Fibroblast of lung (primary cell): ENCODE measurements at regions not wholly inside any gene's neighbourhood (a gene's known extent, or its start where the extent isn't known, plus 50 kb on each side); places are given as distances from the start of the nearest gene placed in this dataset.

ENCODE experiments used
- DNase-seq, 2 donors: peaks; one replicate each; pipeline versions ENCODE4 v3.0.0 to v3.0.0-alpha.2; 2010; ENCODE audit warnings: low read depth in 2 of 2
- H2AFZ ChIP-seq: 2 replicates; pipeline ENCODE4 v1.5.1; 2012; ENCODE audit warnings: low read length, control low read depth, inconsistent platforms
- H3K27ac ChIP-seq: 2 replicates; pipeline ENCODE4 v1.5.1; 2011; ENCODE audit warnings: low read length, control low read depth; ENCODE audit not compliant: insufficient read depth
- H3K27me3 ChIP-seq: 2 replicates; pipeline ENCODE4 v1.5.1; 2011; ENCODE audit warnings: mild to moderate bottlenecking, low read length; ENCODE audit not compliant: control insufficient read depth, insufficient read depth
- H3K36me3 ChIP-seq: 2 replicates; pipeline ENCODE4 v1.5.1; 2011; ENCODE audit warnings: low read length; ENCODE audit not compliant: control insufficient read depth, insufficient read depth
- H3K4me1 ChIP-seq: 2 replicates; pipeline ENCODE4 v1.5.1; 2011; ENCODE audit warnings: low read length; ENCODE audit not compliant: control insufficient read depth, insufficient read depth; ENCODE audit errors: extremely low read depth
- H3K4me2 ChIP-seq: 2 replicates; pipeline ENCODE4 v1.5.1; 2011; ENCODE audit warnings: low read length, control low read depth; ENCODE audit not compliant: insufficient read depth; ENCODE audit errors: extremely low read depth
- H3K4me3 ChIP-seq, 4 experiments: fragments of 200-600 bp in 1 of 4; sonication (generic) in 1 of 4; replicated peaks in 1 of 4; 2 replicates each; pipeline ENCODE4 v1.5.1; 2011 to 2016; ENCODE audit warnings: low read length in 4 of 4, low read depth in 3 of 4, mild to moderate bottlenecking in 3 of 4, control low read depth in 2 of 4, inconsistent platforms in 1 of 4, mixed read lengths in 1 of 4; ENCODE audit not compliant: insufficient read depth in 1 of 4; ENCODE audit errors: control extremely low read depth in 1 of 4
- H3K79me2 ChIP-seq: 2 replicates; pipeline ENCODE4 v1.5.1; 2012; ENCODE audit warnings: mild to moderate bottlenecking, low read length, inconsistent platforms; ENCODE audit not compliant: control insufficient read depth, insufficient read depth
- H3K9ac ChIP-seq: 2 replicates; pipeline ENCODE4 v1.5.1; 2011; ENCODE audit warnings: mild to moderate bottlenecking, low read length, control low read depth; ENCODE audit not compliant: insufficient read depth
- H3K9me3 ChIP-seq: 2 replicates; pipeline ENCODE4 v1.5.1; 2012; ENCODE audit warnings: low read depth, low read length; ENCODE audit not compliant: control insufficient read depth, insufficient read depth
- H4K20me1 ChIP-seq: 2 replicates; pipeline ENCODE4 v1.5.1; 2011; ENCODE audit warnings: low read length; ENCODE audit not compliant: control insufficient read depth, insufficient read depth; ENCODE audit errors: extremely low read depth
- EZH2 ChIP-seq: IDR thresholded peaks from 2 replicates; pipeline ENCODE4 v1.5.1; 2012; ENCODE audit warnings: low read length, control low read depth, mild to moderate bottlenecking; ENCODE audit errors: missing control alignments
- TF ChIP-seq, protein P1 (sequence below), 2 donors: IDR thresholded peaks in 1 of 2; conservative IDR thresholded peaks in 1 of 2; 1 replicate in 1 of 2; 2 replicates in 1 of 2; pipeline ENCODE4 v1.5.1; 2011 to 2012; ENCODE audit warnings: low read length in 2 of 2, control low read depth in 1 of 2, inconsistent platforms in 1 of 2, low read depth in 1 of 2, mild to moderate bottlenecking in 1 of 2

DNA sequence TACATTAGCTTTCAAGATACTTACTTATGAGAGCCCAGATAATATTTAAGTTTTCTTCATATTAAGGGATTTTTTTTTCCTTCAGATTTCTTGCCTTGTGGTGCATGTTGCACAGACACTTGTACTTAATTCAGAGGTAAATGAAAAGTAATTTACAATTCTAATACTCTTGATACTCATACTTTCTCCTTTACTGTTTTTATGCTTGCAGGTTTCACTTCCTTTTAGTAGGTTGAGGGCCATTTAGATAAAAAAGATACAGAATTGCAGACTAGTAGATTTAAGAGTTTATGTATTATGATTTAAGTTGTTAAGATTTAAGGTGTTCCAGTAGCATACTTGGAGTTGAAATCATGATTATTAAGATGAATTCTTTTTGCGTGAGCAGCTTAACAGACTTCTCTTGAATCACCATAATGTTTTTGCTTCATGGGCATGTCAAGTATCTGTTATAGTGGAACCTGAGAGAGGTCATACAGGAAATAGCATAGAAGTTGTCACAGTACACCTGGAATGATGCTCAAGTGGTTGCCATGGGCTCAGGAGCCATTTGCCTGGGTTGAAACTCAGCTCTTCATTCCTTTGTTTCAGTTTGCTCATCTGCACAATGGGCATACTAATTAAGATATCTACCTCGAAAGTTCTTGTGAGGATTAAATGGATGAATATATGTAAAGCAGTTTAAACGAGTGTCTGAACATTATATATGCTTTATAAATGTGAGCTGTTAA is 174.8 kb upstream of the PRPS1L1 start:
- no peak for DNase-seq
- H3K79me2 ChIP-seq, result no peaks in the 10 kb centered on the region

DNA sequence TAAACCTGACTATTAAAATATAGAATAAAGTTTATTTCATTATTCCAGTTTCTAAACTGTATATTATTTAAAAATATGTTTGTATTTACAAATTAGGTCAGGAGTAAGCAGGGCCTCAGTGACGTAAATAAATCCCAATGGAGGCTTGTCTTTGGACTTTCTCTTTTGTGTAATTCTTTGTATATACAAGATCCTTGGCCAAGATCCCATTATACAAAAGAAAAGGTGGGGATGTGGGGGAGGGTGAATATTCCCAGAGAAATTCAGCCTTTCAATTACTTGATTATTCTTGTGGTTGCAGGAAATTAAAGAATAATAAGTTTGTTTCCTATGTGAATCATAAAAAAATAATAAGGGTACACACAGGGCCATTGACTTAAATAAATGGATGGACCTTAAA is 178.7 kb upstream of the PRPS1L1 start:
- no peak overlapping the region for H2AFZ ChIP-seq
- H3K4me3 ChIP-seq, result no peak overlapping the region
- TF ChIP-seq, protein P1, sequence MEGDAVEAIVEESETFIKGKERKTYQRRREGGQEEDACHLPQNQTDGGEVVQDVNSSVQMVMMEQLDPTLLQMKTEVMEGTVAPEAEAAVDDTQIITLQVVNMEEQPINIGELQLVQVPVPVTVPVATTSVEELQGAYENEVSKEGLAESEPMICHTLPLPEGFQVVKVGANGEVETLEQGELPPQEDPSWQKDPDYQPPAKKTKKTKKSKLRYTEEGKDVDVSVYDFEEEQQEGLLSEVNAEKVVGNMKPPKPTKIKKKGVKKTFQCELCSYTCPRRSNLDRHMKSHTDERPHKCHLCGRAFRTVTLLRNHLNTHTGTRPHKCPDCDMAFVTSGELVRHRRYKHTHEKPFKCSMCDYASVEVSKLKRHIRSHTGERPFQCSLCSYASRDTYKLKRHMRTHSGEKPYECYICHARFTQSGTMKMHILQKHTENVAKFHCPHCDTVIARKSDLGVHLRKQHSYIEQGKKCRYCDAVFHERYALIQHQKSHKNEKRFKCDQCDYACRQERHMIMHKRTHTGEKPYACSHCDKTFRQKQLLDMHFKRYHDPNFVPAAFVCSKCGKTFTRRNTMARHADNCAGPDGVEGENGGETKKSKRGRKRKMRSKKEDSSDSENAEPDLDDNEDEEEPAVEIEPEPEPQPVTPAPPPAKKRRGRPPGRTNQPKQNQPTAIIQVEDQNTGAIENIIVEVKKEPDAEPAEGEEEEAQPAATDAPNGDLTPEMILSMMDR (conservative IDR thresholded peaks at IDR 0.05 in 1 of 2, IDR thresholded peaks at IDR 0.05 in 1 of 2; ENCODE audit: low read depth in 1 of 2, low read length in 2 of 2), result no peak
- TF ChIP-seq EZH2, result no peak
- H3K79me2 ChIP-seq, result no peaks in the 10 kb centered on the region
- H3K27me3 ChIP-seq, result no peaks in the 10 kb centered on the region
- H3K36me3 ChIP-seq, result no peaks in the 10 kb centered on the region
- H3K4me1 ChIP-seq, result no peaks in the 10 kb centered on the region
- no peak overlapping the region for H3K27ac ChIP-seq
- H3K9me3 ChIP-seq, result no peaks in the 10 kb centered on the region
- no peaks in the 10 kb centered on the region for H4K20me1 ChIP-seq
- no peak overlapping the region for H3K9ac ChIP-seq
- DNase-seq, result no peak
- no peak overlapping the region for H3K4me2 ChIP-seq

More for the DNA sequence above, 174.8 kb upstream of the PRPS1L1 start:
- H3K9me3 ChIP-seq, result no peaks in the 10 kb centered on the region
- no peaks in the 10 kb centered on the region for H3K27me3 ChIP-seq
- no peak overlapping the region for H2AFZ ChIP-seq
- H3K9ac ChIP-seq, result no peak overlapping the region
- H3K4me3 ChIP-seq, result no peak overlapping the region
- H3K36me3 ChIP-seq, result no peaks in the 10 kb centered on the region
- no peak overlapping the region for H3K4me2 ChIP-seq
- no peak for TF ChIP-seq EZH2
- TF ChIP-seq, protein P1 (conservative IDR thresholded peaks at IDR 0.05 in 1 of 2, IDR thresholded peaks at IDR 0.05 in 1 of 2; ENCODE audit: low read depth in 1 of 2, low read length in 2 of 2), result no peak
- no peak overlapping the region for H3K27ac ChIP-seq
- no peaks in the 10 kb centered on the region for H4K20me1 ChIP-seq
- no peaks in the 10 kb centered on the region for H3K4me1 ChIP-seq

- peaks cover 4% of the 10 kb centered on the region for H3K4me1 ChIP-seq
- no peaks in the 10 kb centered on the region for H3K27me3 ChIP-seq
- no peaks in the 10 kb centered on the region for H3K9me3 ChIP-seq
- no peak overlapping the region for H3K4me3 ChIP-seq
- no peak overlapping the region for H3K9ac ChIP-seq
- H3K27ac ChIP-seq, result no peak overlapping the region
- H3K79me2 ChIP-seq, result no peaks in the 10 kb centered on the region
- no peaks in the 10 kb centered on the region for H3K36me3 ChIP-seq
- no peak for TF ChIP-seq EZH2
- TF ChIP-seq, protein P1 (conservative IDR thresholded peaks at IDR 0.05 in 1 of 2, IDR thresholded peaks at IDR 0.05 in 1 of 2; ENCODE audit: low read depth in 1 of 2, low read length in 2 of 2), result no peak
- no peak for DNase-seq
- no peaks in the 10 kb centered on the region for H4K20me1 ChIP-seq
- H2AFZ ChIP-seq, result no peak overlapping the region
- H3K4me2 ChIP-seq, result no peak overlapping the region
These were observed 181.3 kb upstream of the PRPS1L1 start for GRCh38 chr7:18208921-18209320.
